Neural cell (in vitro differentiated cells): ENCODE measurements at regions not wholly inside any gene's neighbourhood (a gene's known extent, or its start where the extent isn't known, plus 50 kb on each side); places are given as distances from the start of the nearest gene placed in this dataset.

Experiments
- H2AFZ ChIP-seq: fragments of 200-600, 300-800 bp; sonication (generic), shearing (Covaris generic); 2 replicates; pipeline ENCODE4 v1.6.0; 2014; ENCODE audit warnings: low read depth, mild to moderate bottlenecking, antibody characterized with exemption, low read length, moderate library complexity
- H3F3A ChIP-seq: fragments of 200-600 bp; shearing (Covaris generic); 2 replicates; pipeline ENCODE4 v1.6.1; 2016; ENCODE audit warnings: mild to moderate bottlenecking, moderate library complexity, mixed read lengths, antibody characterized with exemption, low read length; ENCODE audit not compliant: insufficient read depth, poor library complexity, severe bottlenecking
- H3K27ac ChIP-seq: fragments of 200-600, 300-800 bp; sonication (generic), shearing (Covaris generic); 2 replicates; pipeline ENCODE4 v1.5.1; 2014; ENCODE audit warnings: mild to moderate bottlenecking, low read length, moderate library complexity
- H3K27me3 ChIP-seq: fragments of 300-800, 200-600 bp; sonication (generic), shearing (Covaris generic); 2 replicates; pipeline ENCODE4 v1.6.0; 2014; ENCODE audit warnings: mild to moderate bottlenecking, low read depth, low read length, moderate library complexity; ENCODE audit not compliant: insufficient read depth
- H3K36me3 ChIP-seq: fragments of 300-800, 200-600 bp; sonication (generic), shearing (Covaris generic); 2 replicates; pipeline ENCODE4 v1.5.1; 2014; ENCODE audit warnings: mild to moderate bottlenecking, antibody characterized with exemption, low read length, moderate library complexity; ENCODE audit not compliant: insufficient read depth
- H3K4me2 ChIP-seq: fragments of 300-800, 200-600 bp; sonication (generic), shearing (Covaris generic); 2 replicates; pipeline ENCODE4 v1.6.0; 2014; ENCODE audit warnings: mild to moderate bottlenecking, low read length
- H3K4me3 ChIP-seq: fragments of 300-800, 200-600 bp; sonication (generic), shearing (Covaris generic); 2 replicates; pipeline ENCODE4 v1.5.1; 2014; ENCODE audit warnings: mild to moderate bottlenecking, low read length, moderate library complexity
- H3K79me2 ChIP-seq: fragments of 200-600 bp; shearing (Covaris generic); replicated peaks from 2 replicates; pipeline ENCODE4 v1.6.0; 2014; ENCODE audit warnings: mild to moderate bottlenecking, low read length, moderate library complexity; ENCODE audit not compliant: insufficient read depth
- H3K9ac ChIP-seq: fragments of 300-800, 200-600 bp; sonication (generic), shearing (Covaris generic); 2 replicates; pipeline ENCODE4 v1.6.1; 2016; ENCODE audit warnings: mild to moderate bottlenecking, low read length, mixed read lengths
- H3K9me2 ChIP-seq: fragments of 200-600 bp; shearing (Covaris generic); 2 replicates; pipeline ENCODE4 v1.6.1; 2016; ENCODE audit warnings: mild to moderate bottlenecking, low read length, mixed read lengths; ENCODE audit not compliant: insufficient read depth
- H3K9me3 ChIP-seq: fragments of 200-600, 300-800 bp; sonication (generic), shearing (Covaris generic); 2 replicates; pipeline ENCODE4 v1.6.1; 2016; ENCODE audit warnings: mild to moderate bottlenecking, mixed run types, low read length, moderate library complexity, mixed read lengths
- H4K20me1 ChIP-seq: fragments of 200-600 bp; shearing (Covaris generic); 2 replicates; pipeline ENCODE4 v1.6.1; 2016; ENCODE audit warnings: mild to moderate bottlenecking, mixed run types; ENCODE audit not compliant: insufficient read depth
- CTCF ChIP-seq: fragments of 450-650 bp; IDR thresholded peaks from 2 replicates; pipeline ENCODE4 v1.5.1; 2014; ENCODE audit warnings: antibody characterized with exemption, mild to moderate bottlenecking, moderate library complexity; ENCODE audit not compliant: poor library complexity, severe bottlenecking
- EP300 ChIP-seq: fragments of 450-650 bp; conservative IDR thresholded peaks from 2 replicates; pipeline ENCODE4 v1.6.1; 2014; ENCODE audit warnings: antibody characterized with exemption, mild to moderate bottlenecking, moderate library complexity; ENCODE audit not compliant: poor library complexity, severe bottlenecking
- EZH2 ChIP-seq: fragments of 200-600, 300-800 bp; shearing (Covaris generic), sonication (generic); IDR thresholded peaks from 2 replicates; pipeline ENCODE4 v1.6.1; 2014; ENCODE audit warnings: antibody characterized with exemption, low read length, borderline replicate concordance, mild to moderate bottlenecking; ENCODE audit not compliant: insufficient read depth, poor library complexity, severe bottlenecking
- MXI1 ChIP-seq: fragments of 450-650 bp; conservative IDR thresholded peaks from 2 replicates; pipeline ENCODE4 v1.6.1; 2014; ENCODE audit warnings: antibody characterized with exemption, mild to moderate bottlenecking; ENCODE audit not compliant: poor library complexity, severe bottlenecking
- POLR2AphosphoS5 ChIP-seq: IDR thresholded peaks from 2 replicates; pipeline ENCODE4 v1.6.1; 2012
- RAD21 ChIP-seq: fragments of 450-650 bp; conservative IDR thresholded peaks from 2 replicates; pipeline ENCODE4 v1.6.1; 2014; ENCODE audit warnings: antibody characterized with exemption, mild to moderate bottlenecking, moderate library complexity
- REST ChIP-seq: IDR thresholded peaks from 2 replicates; pipeline ENCODE4 v1.6.1; 2012; ENCODE audit warnings: borderline replicate concordance
- TAF1 ChIP-seq: IDR thresholded peaks from 2 replicates; pipeline ENCODE4 v1.6.1; 2012; ENCODE audit warnings: low read depth

GRCh38 chr5:51138164-51138563, 245.1 kb upstream of the ISL1 start:
- H3K79me2 ChIP-seq: no peaks in the 10 kb centered on the region
- H3K27ac ChIP-seq: no peak overlapping the region
- H3F3A ChIP-seq: no peaks in the 10 kb centered on the region
- H3K36me3 ChIP-seq: no peaks in the 10 kb centered on the region
- no peaks in the 10 kb centered on the region for H3K9me2 ChIP-seq
- no peaks in the 10 kb centered on the region for H3K9me3 ChIP-seq
- no peak overlapping the region for H3K4me3 ChIP-seq
- no peaks in the 10 kb centered on the region for H4K20me1 ChIP-seq
- H2AFZ ChIP-seq: no peak overlapping the region
- no peak overlapping the region for H3K4me2 ChIP-seq
- TF ChIP-seq RAD21: no peak
- TF ChIP-seq MXI1: no peak
- TF ChIP-seq EP300: no peak
- no peak for TF ChIP-seq POLR2AphosphoS5
- TF ChIP-seq TAF1: no peak
- no peak for TF ChIP-seq EZH2
- TF ChIP-seq REST: no peak
- H3K9ac ChIP-seq: no peak overlapping the region
- H3K27me3 ChIP-seq: no peaks in the 10 kb centered on the region

GRCh38 chr5:51148437-51148836, 234.8 kb upstream of the ISL1 start:
- Histone ChIP-seq H3K9me2 (no peaks in the 10 kb centered on the region), H2AFZ (no peak overlapping the region), H3K27ac (no peak overlapping the region), H3K79me2 (no peaks in the 10 kb centered on the region), H3K9ac (no peak overlapping the region), H3K9me3 (peaks cover 5% of the 10 kb centered on the region), H3K36me3 (no peaks in the 10 kb centered on the region), H3K27me3 (no peaks in the 10 kb centered on the region), H3F3A (no peaks in the 10 kb centered on the region), H4K20me1 (no peaks in the 10 kb centered on the region), H3K4me3 (no peak overlapping the region), H3K4me2 (no peak overlapping the region)
- TF ChIP-seq CTCF (no peak), EP300 (no peak), TAF1 (no peak), EZH2 (no peak), REST (no peak), RAD21 (no peak)
